ENCODE measurements at regions not wholly inside any gene's neighbourhood (a gene's known extent, or its start where the extent isn't known, plus 50 kb on each side); places are given as distances from the start of the nearest gene placed in this dataset.

GRCh38 chr2:60042023-60042422, 511.4 kb downstream of the BCL11A start:
- DNase-seq: no peak

DNA sequence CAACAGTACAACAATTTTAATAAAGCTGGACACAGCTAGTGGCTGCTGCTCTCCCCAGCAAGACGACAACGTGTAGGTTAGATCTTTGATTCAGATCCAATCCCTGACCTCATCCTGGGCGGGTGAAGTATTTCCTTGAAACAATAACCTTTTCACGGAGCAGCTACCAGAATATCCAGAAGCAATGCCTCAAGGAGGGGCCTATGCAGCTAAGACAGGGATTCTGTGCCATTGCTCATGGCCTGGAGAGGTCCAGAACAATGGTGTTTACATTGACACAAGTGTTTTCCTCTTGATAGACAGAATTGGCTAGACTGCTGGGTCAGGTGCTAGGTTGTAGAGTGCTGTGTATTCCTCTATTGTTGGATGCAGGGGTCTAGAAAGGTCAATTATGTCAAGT, 520.1 kb downstream of the BCL11A start:
- no peak for DNase-seq

DNA sequence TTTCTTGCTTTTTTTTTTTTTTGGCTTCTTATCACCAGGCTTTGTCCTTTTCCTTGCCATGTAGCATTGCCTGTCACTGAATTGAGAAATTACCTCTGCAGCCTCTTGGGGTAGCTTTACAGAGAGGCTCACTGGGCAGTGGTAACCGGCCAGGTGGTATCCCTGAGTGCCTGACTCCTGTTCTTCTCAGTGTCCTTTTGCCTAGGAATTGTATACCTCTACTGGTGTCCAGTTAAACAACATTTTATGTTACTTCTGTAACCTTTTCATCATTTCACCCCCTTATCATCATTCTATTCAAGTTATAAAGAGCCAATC, 523.9 kb downstream of the BCL11A start:
- no peak for DNase-seq

DNA sequence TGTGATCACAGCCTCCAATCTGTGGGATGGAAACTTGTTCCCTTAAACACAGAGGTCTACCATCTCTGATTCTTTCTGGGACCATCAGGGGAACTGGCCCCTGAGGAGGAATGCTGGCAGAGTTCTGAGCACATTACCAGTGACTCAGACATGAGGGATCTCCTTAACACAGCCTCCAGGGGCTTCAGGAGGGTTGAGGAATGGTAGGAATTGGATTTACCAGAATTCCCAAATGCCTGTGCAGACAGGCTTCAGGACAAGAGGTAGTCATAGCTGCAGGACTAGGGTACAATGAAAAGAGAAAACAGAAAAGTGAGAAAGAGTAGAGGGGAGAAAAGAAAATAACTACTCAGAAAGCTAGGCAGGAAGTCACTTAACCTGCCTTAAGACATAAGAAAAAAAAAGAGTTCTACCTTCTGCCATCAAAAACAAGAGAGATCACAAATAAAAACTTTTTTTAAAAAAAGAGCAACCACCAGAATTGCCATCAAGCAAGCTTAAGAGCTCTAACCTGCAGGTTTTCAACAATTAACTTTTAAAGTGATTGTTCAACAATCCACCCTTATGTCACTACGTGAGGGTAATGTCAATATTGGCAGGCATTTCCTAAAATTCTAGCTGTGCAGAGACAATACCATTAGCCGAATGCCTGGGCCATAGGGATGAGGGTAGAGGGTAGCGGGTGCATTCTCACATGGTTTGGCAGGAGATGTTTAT, 524.4 kb downstream of the BCL11A start:
- DNase-seq: no peak

DNA sequence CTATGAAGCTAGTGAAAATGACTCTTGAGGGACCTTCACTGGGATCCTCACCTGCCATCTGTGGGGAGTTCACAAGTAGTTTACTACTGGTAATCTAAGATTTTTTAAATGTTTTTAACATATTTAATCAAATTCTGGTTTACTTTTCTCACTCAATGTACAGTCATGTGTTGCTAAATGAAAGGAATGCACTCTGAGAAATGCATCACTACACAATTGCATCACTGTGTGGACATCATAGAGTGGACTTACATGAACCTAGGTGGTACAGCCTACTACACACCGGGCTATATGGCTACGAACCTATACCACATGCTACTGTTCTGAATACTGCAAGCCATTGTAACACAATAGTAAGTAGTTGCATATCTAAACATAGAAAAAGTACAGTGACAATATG, 528.0 kb downstream of the BCL11A start:
- DNase-seq: no peak

- DNase-seq: no peak
Measured at GRCh38 chr2:60023256-60023985, 530.0 kb downstream of the BCL11A start.

GRCh38 chr2:60007671-60008070, 545.8 kb downstream of the BCL11A start:
- no peak for DNase-seq

DNA sequence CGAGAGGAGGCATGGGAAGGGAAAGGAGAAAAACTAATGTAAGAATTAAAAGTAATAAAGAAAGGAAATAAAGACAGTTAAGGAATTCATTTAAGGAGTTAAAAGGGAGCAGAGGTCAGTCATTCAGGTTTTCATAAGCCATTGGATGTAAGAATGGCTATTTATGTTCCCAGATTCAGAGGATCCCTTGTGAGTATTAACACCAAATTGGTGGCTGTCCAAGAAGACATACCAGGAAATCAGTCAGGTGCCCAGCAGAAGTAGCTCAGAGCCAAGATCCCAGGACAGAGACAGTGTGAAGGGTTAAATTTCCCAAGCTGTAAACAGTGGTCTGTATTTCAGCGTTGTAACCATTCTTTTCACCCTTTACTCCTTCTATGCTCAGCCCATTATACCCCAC, 550.4 kb downstream of the BCL11A start:
- DNase-seq: no peak

DNA sequence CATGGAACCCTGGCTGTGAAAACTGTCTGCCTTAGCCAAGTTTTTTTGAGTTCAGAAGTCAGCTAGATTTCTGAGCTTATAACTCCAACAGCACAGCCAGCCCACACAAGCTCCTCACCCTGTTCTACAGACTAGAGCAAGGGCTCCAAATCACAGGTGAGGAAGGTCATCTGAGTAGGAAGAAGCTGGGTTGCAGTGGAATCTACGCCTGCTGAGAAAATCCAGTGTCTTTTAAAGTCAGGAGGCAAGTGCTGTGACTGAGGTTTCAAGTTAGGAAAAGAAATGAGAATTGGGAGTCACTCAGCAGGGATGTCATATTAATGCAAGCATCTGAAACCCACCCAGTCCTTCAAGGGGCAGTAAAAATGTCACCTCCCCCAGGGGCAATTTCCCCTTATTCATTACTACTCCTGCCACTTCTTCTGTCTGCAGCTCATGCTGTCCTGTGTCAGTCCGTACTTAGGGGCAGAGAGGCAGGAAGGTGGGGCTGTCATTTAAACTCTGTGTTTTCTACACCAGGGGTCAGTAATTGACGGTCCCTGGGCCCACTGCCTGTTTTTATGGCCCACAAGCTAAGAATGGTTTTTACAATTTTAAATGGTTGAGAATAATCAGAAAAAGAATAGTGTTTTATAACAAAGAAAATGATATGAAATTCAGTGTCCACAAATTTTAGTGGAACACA, 551.1 kb downstream of the BCL11A start:
- no peak for DNase-seq

DNA sequence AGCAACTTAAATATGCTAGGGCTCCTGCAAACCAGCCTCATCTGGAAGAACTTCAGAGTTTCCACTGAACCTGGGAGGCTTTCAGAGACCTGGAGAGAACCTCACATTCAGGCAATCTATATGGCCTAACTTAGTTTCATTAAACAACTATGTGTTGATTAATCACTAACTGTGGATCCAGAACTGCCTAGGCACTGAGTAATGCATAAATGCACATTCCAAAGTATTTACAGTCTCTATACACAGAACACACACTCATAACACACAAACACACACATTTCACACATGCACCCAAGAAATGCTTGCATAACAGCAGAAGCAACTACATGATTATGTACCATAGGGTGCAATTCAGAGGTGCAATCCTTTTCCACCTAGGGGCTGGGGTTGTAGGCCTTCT, 552.8 kb downstream of the BCL11A start:
- DNase-seq: no peak

DNA sequence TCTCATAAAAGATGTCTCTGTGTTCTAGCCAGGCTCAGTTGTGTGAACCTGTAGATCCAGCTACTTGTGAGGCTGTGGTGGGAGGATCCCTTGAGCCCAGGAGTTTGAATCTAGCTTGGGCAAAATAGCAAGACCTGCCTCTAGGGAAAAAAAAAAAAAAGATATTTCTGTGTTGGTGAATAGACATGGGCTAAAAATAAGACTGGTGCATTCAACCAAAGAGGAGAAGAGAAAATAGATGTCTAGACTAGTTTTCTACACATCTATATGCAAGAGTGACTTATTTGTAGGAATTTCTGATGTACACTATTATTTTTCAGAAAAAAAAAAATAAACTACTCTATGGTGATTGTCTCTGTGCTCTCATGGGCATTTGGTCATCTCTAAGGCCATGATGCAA, 555.1 kb downstream of the BCL11A start:
- no peak for DNase-seq

DNA sequence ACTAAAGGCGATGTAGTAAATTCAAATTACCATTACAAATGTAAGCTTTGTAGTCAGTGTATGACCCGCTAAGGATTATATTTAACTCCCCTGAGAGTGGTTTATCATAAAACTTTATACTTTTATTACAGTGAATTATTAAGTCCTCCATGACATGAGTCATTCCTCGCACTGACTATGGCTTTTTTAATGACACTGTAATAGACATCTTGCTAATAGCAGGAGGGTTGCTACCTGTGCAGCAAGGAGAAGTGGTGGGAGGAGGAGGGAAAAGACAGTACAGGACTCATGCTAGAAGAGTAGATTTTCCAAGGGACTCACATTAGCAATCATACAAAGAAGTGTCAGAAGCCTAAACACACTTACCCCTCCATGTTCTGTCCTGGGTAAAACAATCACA, 556.1 kb downstream of the BCL11A start:
- DNase-seq: no peak

DNA sequence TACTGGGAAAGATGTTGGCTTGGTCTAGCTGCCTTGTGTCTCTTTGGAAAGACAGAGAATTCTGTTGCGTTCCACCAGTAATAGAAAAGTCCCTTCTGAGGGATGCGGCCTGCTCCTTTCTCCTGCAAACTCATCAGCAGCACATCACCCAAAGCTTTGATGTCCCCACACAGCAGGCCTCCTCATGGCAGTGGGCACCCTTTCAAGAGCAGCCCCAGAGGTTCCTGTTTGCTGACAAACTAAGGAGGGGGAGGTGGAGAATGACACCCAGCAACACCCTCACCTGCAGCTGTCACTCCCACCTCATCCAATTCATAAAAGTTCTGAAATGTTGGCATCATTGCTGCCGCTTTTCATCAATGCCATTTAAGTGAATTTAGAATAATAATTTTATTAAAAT, 556.6 kb downstream of the BCL11A start:
- no peak for DNase-seq

GRCh38 chr2:59993726-59994125, 559.7 kb downstream of the BCL11A start:
- DNase-seq: no peak

DNA sequence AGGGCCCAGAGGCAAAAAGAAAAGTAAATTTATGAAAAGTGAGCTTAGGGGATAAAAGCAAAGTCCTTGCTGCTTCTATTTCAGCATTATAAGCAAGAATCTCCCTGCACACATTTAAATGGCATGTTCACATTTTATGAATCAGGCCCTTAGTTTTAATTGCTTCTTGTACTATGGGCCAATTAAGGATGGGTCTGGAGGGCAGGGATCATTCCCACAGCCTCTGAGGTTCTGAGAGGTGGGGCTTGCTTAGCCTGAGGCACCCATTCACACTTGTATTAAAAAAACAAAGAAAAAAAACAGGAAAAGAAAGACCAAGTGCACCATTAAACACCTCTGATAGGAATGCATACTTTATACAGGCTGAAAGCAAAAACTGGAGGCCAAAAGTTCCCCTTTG, 565.1 kb downstream of the BCL11A start:
- no peak for DNase-seq

GRCh38 chr2:59986511-59986910, 566.9 kb downstream of the BCL11A start:
- no peak for DNase-seq

DNA sequence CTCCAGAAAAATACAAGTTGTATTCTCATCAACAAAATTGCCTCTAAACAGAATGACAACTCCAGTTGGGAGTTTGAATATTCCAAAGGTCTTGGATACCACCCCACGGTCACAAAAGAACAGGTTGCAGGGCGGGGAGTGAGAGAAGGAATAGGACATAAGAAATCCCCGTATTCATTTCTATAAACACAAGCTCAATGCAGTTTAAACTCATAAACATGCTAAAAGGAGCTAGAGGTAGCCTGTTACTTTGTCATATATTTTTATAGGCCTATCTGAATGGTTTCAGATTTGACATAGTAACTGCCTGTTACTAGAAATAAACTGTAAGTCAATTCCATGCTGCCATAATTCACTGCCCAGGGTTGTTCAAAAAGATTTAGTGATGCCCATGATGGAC, 567.5 kb downstream of the BCL11A start:
- DNase-seq: no peak

- DNase-seq: no peak
Measured at GRCh38 chr2:59974051-59974766, 579.2 kb downstream of the BCL11A start.

GRCh38 chr2:59969161-59969560, 584.3 kb downstream of the BCL11A start:
- DNase-seq: no peak

- no peak for DNase-seq
Measured at GRCh38 chr2:59968441-59968840, 585.0 kb downstream of the BCL11A start.

DNA sequence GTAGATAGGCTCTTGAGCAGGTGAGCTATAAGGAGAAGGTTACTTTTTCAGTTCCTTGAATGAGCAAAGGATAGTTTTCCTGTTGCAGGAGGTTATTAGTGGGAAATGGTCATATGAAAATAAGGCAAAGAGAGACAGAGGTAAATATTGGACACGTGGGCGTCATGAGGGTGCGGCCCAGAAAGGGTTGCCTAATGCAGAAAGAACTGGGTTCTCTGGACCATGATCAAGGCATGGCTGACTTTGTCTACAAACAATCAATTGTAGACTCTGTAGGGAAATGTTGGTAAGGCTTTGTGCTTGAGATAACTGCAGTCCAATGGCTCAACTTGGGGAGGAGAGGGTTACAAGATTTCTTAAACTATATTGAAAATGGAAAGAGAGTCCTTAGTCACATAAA, 585.8 kb downstream of the BCL11A start:
- no peak for DNase-seq

DNA sequence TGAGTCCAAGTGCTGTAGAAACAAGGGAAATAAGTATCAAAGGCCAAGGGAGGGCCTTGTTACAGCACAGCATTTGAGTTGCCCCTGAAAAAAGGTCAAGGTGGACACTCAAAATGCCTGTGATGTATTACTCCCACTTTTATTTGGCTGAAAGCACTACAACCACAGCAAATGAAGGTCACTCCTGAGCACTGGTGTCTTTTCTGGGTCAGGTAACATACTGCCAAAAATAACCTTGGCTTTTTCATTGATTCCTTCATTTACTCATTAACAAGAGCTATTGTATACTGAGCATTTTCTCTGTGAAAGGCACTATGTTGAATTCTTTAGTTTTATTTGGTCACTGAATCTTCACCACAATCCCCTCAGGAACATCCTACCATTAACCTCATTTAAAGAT, 590.3 kb downstream of the BCL11A start:
- DNase-seq: no peak

DNA sequence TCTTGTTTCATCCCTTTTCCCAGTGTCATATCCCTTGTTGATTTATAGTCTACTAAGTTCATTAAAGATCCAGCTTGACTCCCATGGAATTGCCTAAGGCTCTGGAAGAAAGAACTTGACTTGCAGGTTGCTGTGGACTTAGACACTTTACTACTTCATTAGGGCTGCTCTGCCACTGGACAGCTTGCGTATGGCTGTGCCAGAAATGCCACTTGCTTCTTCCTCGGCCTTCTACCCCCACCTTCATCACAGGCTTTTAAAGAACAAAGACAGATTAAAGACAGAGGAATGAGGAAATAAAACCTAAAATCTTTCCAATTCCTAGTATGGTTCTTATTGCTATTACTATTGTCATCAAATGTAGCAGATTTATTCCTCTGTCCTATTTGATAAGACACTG, 591.7 kb downstream of the BCL11A start:
- no peak for DNase-seq

DNA sequence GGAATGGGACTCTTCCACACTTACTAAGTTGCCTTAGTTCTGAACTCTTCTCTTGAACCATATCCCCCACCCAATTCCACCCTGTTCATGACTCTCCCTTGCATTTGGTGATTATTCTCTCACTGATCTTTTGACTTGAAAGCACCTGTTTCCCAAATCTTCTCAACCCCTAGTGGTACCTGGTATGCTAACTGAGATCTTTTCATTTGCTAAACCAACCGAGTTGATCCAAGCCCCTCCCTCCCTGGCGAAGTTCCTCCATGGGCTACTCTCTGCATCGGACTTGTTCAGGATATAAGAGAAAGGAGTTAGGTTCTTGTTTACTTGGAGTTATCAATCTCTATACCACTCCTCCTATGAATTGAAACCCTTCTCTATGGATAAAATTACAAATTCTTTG, 593.5 kb downstream of the BCL11A start:
- DNase-seq: no peak

All from NCI-H2107 (cell line).